ENCODE measurements at regions not wholly inside any gene's neighbourhood (a gene's known extent, or its start where the extent isn't known, plus 50 kb on each side); places are given as distances from the start of the nearest gene placed in this dataset.
A peak's percentile ranks its signal among the peaks of the same experiment; 100 is the strongest.

GRCh38 chr7:156156734-156157408, 344.6 kb upstream of the SHH start:
- intact Hi-C loops (cut with DNase I) = no loop called here
- Histone ChIP-seq H3K4me1 (no peaks in the 10 kb centered on the region), H3K4me3 (no peak overlapping the region), H3K9me3 (no peaks in the 10 kb centered on the region), H3K27ac (no peak overlapping the region), H3K27me3 (peaks cover 0 to 20% (median 0%) of the 10 kb centered on the region in 7 donors), H3K36me3 (no peaks in the 10 kb centered on the region)
- WGBS, 2 donors = 64 to 70% methylated on average over 20 of the region's 20 CpGs
- DNase-seq (no peak), ATAC-seq (peak in 1 of 8 donors; percentile 64)
- no peak for TF ChIP-seq CTCF (IDR thresholded peaks at IDR 0.05)

GRCh38 chr7:156155988-156156733, 343.9 kb upstream of the SHH start:
- intact Hi-C loops (cut with DNase I) = no loop called here
- Histone ChIP-seq H3K9me3 (no peaks in the 10 kb centered on the region), H3K4me3 (no peak overlapping the region), H3K27me3 (peaks cover 0 to 19% (median 0%) of the 10 kb centered on the region in 7 donors), H3K36me3 (no peaks in the 10 kb centered on the region), H3K4me1 (no peaks in the 10 kb centered on the region), H3K27ac (no peak overlapping the region)
- no peak for TF ChIP-seq CTCF (IDR thresholded peaks at IDR 0.05)
- DNase-seq = no peak
- WGBS, 2 donors = 74 to 75% methylated on average over 12 of the region's 12 CpGs
- ATAC-seq = no peak

- H3K27me3 ChIP-seq = peaks cover 0 to 36% (median 3%) of the 10 kb centered on the region in 7 donors
- no peak for ATAC-seq
- intact Hi-C loops (cut with DNase I) = no loop called here
- H3K4me1 ChIP-seq = no peaks in the 10 kb centered on the region
- no peak for TF ChIP-seq CTCF (IDR thresholded peaks at IDR 0.05)
- 90 to 94% methylated on average over 8 of the region's 8 CpGs for WGBS, 2 donors
- H3K36me3 ChIP-seq = no peaks in the 10 kb centered on the region
- no peaks in the 10 kb centered on the region for H3K9me3 ChIP-seq
- H3K4me3 ChIP-seq = no peak overlapping the region
- DNase-seq = no peak
- H3K27ac ChIP-seq = no peak overlapping the region
These were observed 341.3 kb upstream of the SHH start for GRCh38 chr7:156153590-156153989.

- no peak overlapping the region for H3K27ac ChIP-seq
- no peaks in the 10 kb centered on the region for H3K4me1 ChIP-seq
- no peak for TF ChIP-seq CTCF (IDR thresholded peaks at IDR 0.05)
- H3K36me3 ChIP-seq = no peaks in the 10 kb centered on the region
- no peak overlapping the region for H3K4me3 ChIP-seq
- intact Hi-C loops (cut with DNase I) = no loop called here
- no peaks in the 10 kb centered on the region for H3K9me3 ChIP-seq
- ATAC-seq (no peak), DNase-seq (no peak)
- H3K27me3 ChIP-seq = peaks cover 0 to 37% (median 3%) of the 10 kb centered on the region in 7 donors
- 36 to 41% methylated on average over 6 of the region's 6 CpGs for WGBS, 2 donors
These were observed 340.1 kb upstream of the SHH start for GRCh38 chr7:156152390-156152789.

All from heart right ventricle (tissue), 16 donors.